DND-41 (cell line): ENCODE measurements at regions not wholly inside any gene's neighbourhood (a gene's known extent, or its start where the extent isn't known, plus 50 kb on each side); places are given as distances from the start of the nearest gene placed in this dataset.

Experiments used
- ATAC-seq: fragments of 200-7000 bp; cut with Tn5 transposase; 3 replicates; pipeline ENCODE4 v1.9.1; 2021; ENCODE audit warnings: low read depth; ENCODE audit not compliant: insufficient read depth
- DNase-seq: peaks from one replicate; pipeline ENCODE4 v3.0.0-alpha.2; 2020
- H2AFZ ChIP-seq: 2 replicates; pipeline ENCODE4 v1.6.0; 2012; ENCODE audit warnings: low read depth, low read length
- H3K27ac ChIP-seq: 2 replicates; pipeline ENCODE4 v1.5.1; 2012; ENCODE audit warnings: low read length, inconsistent platforms
- H3K27me3 ChIP-seq: fragments of 200-600 bp; sonication (generic); 2 replicates; pipeline ENCODE4 v1.6.0; 2012; ENCODE audit warnings: low read length, mild to moderate bottlenecking, inconsistent platforms; ENCODE audit not compliant: insufficient read depth, poor library complexity
- H3K36me3 ChIP-seq: 2 replicates; pipeline ENCODE4 v1.5.1; 2012; ENCODE audit warnings: low read length, inconsistent platforms; ENCODE audit not compliant: insufficient read depth
- H3K4me1 ChIP-seq: 2 replicates; pipeline ENCODE4 v1.5.1; 2012; ENCODE audit warnings: mild to moderate bottlenecking, low read length; ENCODE audit not compliant: insufficient read depth
- H3K4me2 ChIP-seq: 2 replicates; pipeline ENCODE4 v1.6.0; 2012; ENCODE audit warnings: mild to moderate bottlenecking, moderate library complexity, low read length, inconsistent platforms; ENCODE audit not compliant: insufficient read depth
- H3K4me3 ChIP-seq, 2 experiments: fragments of 200-600 bp in 1 of 2; shearing (Covaris generic) in 1 of 2; 2 replicates each; pipeline ENCODE4 v1.5.1; 2012 to 2016; ENCODE audit warnings: inconsistent platforms in 2 of 2, low read length in 2 of 2, mild to moderate bottlenecking in 2 of 2, low read depth in 1 of 2, moderate library complexity in 1 of 2
- H3K79me2 ChIP-seq: 2 replicates; pipeline ENCODE4 v1.6.0; 2012; ENCODE audit warnings: low read length, inconsistent platforms; ENCODE audit not compliant: insufficient read depth
- H3K9ac ChIP-seq: 2 replicates; pipeline ENCODE4 v1.6.0; 2012; ENCODE audit warnings: low read depth, mild to moderate bottlenecking, inconsistent platforms, low read length, moderate library complexity
- H3K9me3 ChIP-seq: 2 replicates; pipeline ENCODE4 v1.5.1; 2012; ENCODE audit warnings: low read length, moderate library complexity, mild to moderate bottlenecking, inconsistent platforms; ENCODE audit not compliant: insufficient read depth, severe bottlenecking
- H4K20me1 ChIP-seq: 2 replicates; pipeline ENCODE4 v1.6.0; 2012; ENCODE audit warnings: low read length; ENCODE audit not compliant: insufficient read depth
- EZH2 ChIP-seq: IDR thresholded peaks from 3 replicates; pipeline ENCODE4 v1.6.1; 2012; ENCODE audit warnings: borderline replicate concordance, low read depth, mild to moderate bottlenecking, moderate library complexity, low read length, inconsistent platforms; ENCODE audit not compliant: severe bottlenecking
- TF ChIP-seq, protein P1 (sequence below): IDR thresholded peaks from 2 replicates; pipeline ENCODE4 v1.5.1; 2012; ENCODE audit warnings: borderline replicate concordance, low read length, moderate library complexity, mild to moderate bottlenecking; ENCODE audit not compliant: poor library complexity, severe bottlenecking; ENCODE audit errors: extremely low read depth

DNA sequence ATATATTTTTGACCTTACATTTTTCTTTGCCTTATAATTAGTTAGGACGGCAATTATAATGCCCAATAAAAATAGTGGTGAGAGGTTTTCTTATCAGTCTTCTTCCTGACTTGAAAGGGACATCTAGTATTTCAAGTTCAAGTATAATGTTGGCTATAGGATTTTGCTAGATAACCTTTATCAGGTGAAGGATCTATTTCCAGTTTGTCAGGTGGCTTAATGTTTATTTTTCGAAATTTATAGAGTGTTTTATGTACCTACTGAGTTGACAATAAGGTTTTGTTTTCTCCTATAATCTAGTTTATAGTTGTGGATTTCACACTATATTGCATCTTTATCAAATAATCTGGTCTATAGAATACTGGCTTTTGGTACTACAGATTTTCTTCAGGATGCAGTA, 351.8 kb upstream of the FGF13 start:
- no peak overlapping the region for H3K4me3 ChIP-seq
- DNase-seq (no peak), ATAC-seq (no peak)
- H4K20me1 ChIP-seq: no peaks in the 10 kb centered on the region
- H3K27me3 ChIP-seq: no peaks in the 10 kb centered on the region
- H3K4me1 ChIP-seq: no peaks in the 10 kb centered on the region
- no peak for TF ChIP-seq EZH2
- TF ChIP-seq, protein P1, sequence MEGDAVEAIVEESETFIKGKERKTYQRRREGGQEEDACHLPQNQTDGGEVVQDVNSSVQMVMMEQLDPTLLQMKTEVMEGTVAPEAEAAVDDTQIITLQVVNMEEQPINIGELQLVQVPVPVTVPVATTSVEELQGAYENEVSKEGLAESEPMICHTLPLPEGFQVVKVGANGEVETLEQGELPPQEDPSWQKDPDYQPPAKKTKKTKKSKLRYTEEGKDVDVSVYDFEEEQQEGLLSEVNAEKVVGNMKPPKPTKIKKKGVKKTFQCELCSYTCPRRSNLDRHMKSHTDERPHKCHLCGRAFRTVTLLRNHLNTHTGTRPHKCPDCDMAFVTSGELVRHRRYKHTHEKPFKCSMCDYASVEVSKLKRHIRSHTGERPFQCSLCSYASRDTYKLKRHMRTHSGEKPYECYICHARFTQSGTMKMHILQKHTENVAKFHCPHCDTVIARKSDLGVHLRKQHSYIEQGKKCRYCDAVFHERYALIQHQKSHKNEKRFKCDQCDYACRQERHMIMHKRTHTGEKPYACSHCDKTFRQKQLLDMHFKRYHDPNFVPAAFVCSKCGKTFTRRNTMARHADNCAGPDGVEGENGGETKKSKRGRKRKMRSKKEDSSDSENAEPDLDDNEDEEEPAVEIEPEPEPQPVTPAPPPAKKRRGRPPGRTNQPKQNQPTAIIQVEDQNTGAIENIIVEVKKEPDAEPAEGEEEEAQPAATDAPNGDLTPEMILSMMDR: no peak
- no peak overlapping the region for H2AFZ ChIP-seq
- no peak overlapping the region for H3K4me2 ChIP-seq
- no peak overlapping the region for H3K9ac ChIP-seq
- no peaks in the 10 kb centered on the region for H3K9me3 ChIP-seq
- H3K36me3 ChIP-seq: no peaks in the 10 kb centered on the region
- H3K79me2 ChIP-seq: no peaks in the 10 kb centered on the region
- no peak overlapping the region for H3K27ac ChIP-seq

DNA sequence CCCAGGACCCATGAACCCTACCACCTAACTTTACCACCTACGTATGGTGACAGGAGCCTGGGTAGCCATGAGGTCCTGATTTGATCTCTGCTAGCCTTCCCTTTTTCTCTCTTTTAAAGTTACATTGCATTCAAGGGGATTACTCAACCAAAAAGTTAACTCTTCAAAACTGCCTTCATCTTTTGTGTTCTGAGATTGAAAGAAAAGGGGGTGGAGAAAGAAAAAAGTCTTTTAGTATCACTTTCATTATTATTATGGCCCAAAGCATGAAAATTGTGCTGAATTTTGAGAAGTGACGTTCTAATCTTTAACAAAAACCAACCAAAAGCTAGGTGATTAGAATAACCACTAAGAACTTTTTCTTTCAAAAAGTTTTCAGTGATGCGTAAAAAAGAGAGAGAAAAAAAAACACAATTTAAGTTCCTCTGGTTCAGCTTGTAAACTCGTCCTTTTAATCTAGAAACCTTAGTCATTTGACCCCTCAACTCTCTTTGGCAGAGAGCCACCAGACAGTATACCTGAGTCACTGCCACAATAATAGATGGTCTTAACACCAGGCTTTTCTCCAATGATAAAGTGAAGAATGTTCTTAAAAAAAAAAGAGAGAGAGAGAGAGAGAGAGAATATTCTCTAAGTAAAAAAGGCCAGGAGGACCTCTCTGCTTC, 347.4 kb upstream of the FGF13 start:
- no peaks in the 10 kb centered on the region for H3K36me3 ChIP-seq
- no peaks in the 10 kb centered on the region for H3K4me1 ChIP-seq
- H3K4me2 ChIP-seq: no peak overlapping the region
- DNase-seq: no peak
- no peaks in the 10 kb centered on the region for H3K9me3 ChIP-seq
- H3K27ac ChIP-seq: no peak overlapping the region
- no peak overlapping the region for H2AFZ ChIP-seq
- H3K4me3 ChIP-seq: no peak overlapping the region
- TF ChIP-seq, protein P1: no peak
- H3K79me2 ChIP-seq: no peaks in the 10 kb centered on the region
- H4K20me1 ChIP-seq: no peaks in the 10 kb centered on the region
- H3K9ac ChIP-seq: no peak overlapping the region
- H3K27me3 ChIP-seq: no peaks in the 10 kb centered on the region
- ATAC-seq: no peak

DNA sequence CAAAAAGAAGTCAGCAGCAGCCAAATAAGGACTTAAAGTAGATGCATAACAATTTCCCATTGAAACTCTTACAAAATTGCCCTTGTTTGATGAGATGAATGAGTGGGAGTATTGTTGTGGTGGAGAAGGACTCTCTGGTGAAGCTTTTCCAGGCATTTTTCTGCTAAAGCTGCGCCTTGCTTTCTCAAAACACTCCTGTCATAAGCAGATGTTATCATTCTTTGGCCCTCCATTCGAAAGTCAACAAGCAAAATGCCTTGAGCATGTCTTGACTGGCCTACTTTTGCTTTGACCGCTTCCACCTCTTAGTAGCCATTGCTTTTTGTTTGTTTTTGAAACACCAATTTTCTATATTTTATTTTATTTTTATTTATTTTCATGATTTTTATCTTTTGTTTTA, 340.9 kb upstream of the FGF13 start:
- no peak overlapping the region for H3K4me2 ChIP-seq
- ATAC-seq (no peak), DNase-seq (no peak)
- no peak overlapping the region for H3K27ac ChIP-seq
- no peaks in the 10 kb centered on the region for H3K36me3 ChIP-seq
- no peak overlapping the region for H3K9ac ChIP-seq
- H3K9me3 ChIP-seq: no peaks in the 10 kb centered on the region
- H3K79me2 ChIP-seq: no peaks in the 10 kb centered on the region
- no peak overlapping the region for H2AFZ ChIP-seq
- H4K20me1 ChIP-seq: no peaks in the 10 kb centered on the region
- no peaks in the 10 kb centered on the region for H3K27me3 ChIP-seq
- no peak overlapping the region for H3K4me3 ChIP-seq
- H3K4me1 ChIP-seq: no peaks in the 10 kb centered on the region
- TF ChIP-seq, protein P1: no peak
- TF ChIP-seq EZH2: no peak

DNA sequence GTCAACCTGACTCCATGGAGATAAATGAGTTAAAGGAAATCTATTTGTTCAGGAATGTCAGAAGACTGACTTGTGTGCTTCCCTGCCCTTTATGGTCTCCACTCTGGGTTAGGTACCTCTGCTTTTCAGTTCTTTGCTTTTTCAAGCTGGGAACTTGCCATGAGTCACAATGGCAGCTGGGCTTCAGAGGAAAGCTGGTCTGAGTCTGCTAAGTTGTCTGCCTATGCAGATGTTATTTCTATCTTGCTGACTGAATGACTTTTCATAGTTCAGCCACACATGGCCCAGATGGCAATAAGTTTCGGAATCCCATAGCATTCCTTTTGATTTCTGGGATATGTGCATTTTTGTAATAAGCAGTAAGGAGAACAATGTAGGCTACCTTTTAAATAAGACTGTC, 337.9 kb upstream of the FGF13 start:
- H3K27me3 ChIP-seq: no peaks in the 10 kb centered on the region
- no peaks in the 10 kb centered on the region for H3K9me3 ChIP-seq
- H2AFZ ChIP-seq: no peak overlapping the region
- H4K20me1 ChIP-seq: no peaks in the 10 kb centered on the region
- ATAC-seq (no peak), DNase-seq (no peak)
- no peaks in the 10 kb centered on the region for H3K4me1 ChIP-seq
- H3K4me2 ChIP-seq: no peak overlapping the region
- H3K79me2 ChIP-seq: no peaks in the 10 kb centered on the region
- no peaks in the 10 kb centered on the region for H3K36me3 ChIP-seq
- no peak overlapping the region for H3K4me3 ChIP-seq
- H3K9ac ChIP-seq: no peak overlapping the region
- TF ChIP-seq EZH2: no peak
- TF ChIP-seq, protein P1: no peak
- no peak overlapping the region for H3K27ac ChIP-seq
